ENCODE measurements at regions not wholly inside any gene's neighbourhood (a gene's known extent, or its start where the extent isn't known, plus 50 kb on each side); places are given as distances from the start of the nearest gene placed in this dataset.

DNA sequence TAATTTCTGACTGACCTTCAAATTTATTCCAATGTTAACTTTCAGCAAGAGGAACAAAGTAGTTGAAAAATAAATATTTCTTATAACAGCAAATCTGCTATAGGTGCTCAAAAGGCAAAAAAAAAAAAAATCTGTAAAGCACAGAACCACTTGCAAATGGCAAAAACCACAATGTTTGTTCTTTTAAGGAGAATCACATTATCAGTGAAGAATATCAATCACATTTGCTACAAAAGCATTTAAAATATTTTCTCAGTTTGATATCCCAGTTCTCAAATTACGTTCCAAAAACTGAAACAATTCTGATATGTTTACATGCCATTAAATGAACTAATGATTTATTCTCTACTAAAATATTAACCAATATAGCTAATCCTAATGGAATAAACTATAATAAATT is 163.3 kb downstream of the METTL4 start:
- WGBS = no CpG with 5 or more reads among the region's 1 CpG
- Histone ChIP-seq H2AFZ (ENCODE audit: low read depth, low read length) (no peak overlapping the region), H3K18ac (ENCODE audit: low read depth in 1 of 2, low read length in 2 of 2) (no peak overlapping the region), H4K91ac (ENCODE audit: low read length) (no peak overlapping the region), H3K14ac (ENCODE audit: low read length in 2 of 2) (no peak overlapping the region), H3K23ac (ENCODE audit: low read length in 2 of 2) (no peak overlapping the region), H3K4me1 (ENCODE audit: control insufficient read depth, insufficient read depth, low read depth, low read length) (no peaks in the 10 kb centered on the region), H3K4me2 (ENCODE audit: low read length, poor library complexity, severe bottlenecking) (no peak overlapping the region), H3K36me3 (ENCODE audit: control insufficient read depth in 1 of 2, insufficient read depth in 2 of 2, low read depth in 1 of 2, low read length in 2 of 2) (no peaks in the 10 kb centered on the region), H2BK120ac (ENCODE audit: low read depth, low read length) (no peak overlapping the region), H2AK5ac (ENCODE audit: low read length, severe bottlenecking) (no peak overlapping the region), H2BK12ac (ENCODE audit: low read length in 2 of 2) (no peak overlapping the region), H3K27ac (ENCODE audit: low read length, poor library complexity, severe bottlenecking) (no peak overlapping the region), H3K79me1 (replicated peaks; ENCODE audit: low read length, poor library complexity, severe bottlenecking) (no peaks in the 10 kb centered on the region), H2BK5ac (ENCODE audit: low read depth, low read length, poor library complexity, severe bottlenecking) (no peak overlapping the region), H3K9me3 (ENCODE audit: control insufficient read depth, low read length) (no peaks in the 10 kb centered on the region), H4K8ac (ENCODE audit: low read length) (no peak overlapping the region), H3K27me3 (ENCODE audit: control insufficient read depth in 1 of 2, insufficient read depth in 1 of 2, low read length in 2 of 2) (no peaks in the 10 kb centered on the region), H3K4ac (ENCODE audit: low read depth in 1 of 2, low read length in 2 of 2) (no peak overlapping the region), H3K9ac (ENCODE audit: low read length) (no peak overlapping the region), H2BK15ac (ENCODE audit: low read depth, poor library complexity, severe bottlenecking) (no peak overlapping the region), H3K4me3 (ENCODE audit: insufficient read depth in 1 of 2, low read depth in 1 of 2, low read length in 2 of 2) (no peak overlapping the region)
- DNase-seq = no peak

DNA sequence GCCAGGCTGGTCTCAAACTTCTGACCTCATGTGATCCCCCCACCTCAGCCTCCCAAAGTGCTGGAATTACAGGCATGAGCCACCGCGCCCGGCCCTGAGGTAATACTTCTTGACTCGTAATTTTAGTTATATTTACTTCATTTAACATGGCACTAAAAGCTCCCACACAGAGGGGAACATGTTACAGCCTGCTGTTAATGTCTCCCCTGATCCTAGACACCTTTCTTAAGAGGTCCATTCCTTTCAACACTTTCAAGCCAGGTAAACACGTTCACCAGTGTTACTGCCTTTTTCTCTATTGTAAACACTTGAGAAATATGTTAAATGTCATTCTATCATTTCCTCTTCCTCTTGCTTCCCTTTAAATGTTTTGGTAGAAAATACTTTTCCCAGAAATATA is 161.4 kb downstream of the METTL4 start:
- no peak overlapping the region for H3K4me2 ChIP-seq (ENCODE audit: low read length, poor library complexity, severe bottlenecking)
- no peaks in the 10 kb centered on the region for H3K36me3 ChIP-seq (ENCODE audit: control insufficient read depth in 1 of 2, insufficient read depth in 2 of 2, low read depth in 1 of 2, low read length in 2 of 2)
- H3K27ac ChIP-seq (ENCODE audit: low read length, poor library complexity, severe bottlenecking) = no peak overlapping the region
- H2BK120ac ChIP-seq (ENCODE audit: low read depth, low read length) = no peak overlapping the region
- H2AK5ac ChIP-seq (ENCODE audit: low read length, severe bottlenecking) = no peak overlapping the region
- H3K27me3 ChIP-seq (ENCODE audit: control insufficient read depth in 1 of 2, insufficient read depth in 1 of 2, low read length in 2 of 2) = no peaks in the 10 kb centered on the region
- no peak overlapping the region for H3K18ac ChIP-seq (ENCODE audit: low read depth in 1 of 2, low read length in 2 of 2)
- no peaks in the 10 kb centered on the region for H3K79me1 ChIP-seq (replicated peaks; ENCODE audit: low read length, poor library complexity, severe bottlenecking)
- H3K4me1 ChIP-seq (ENCODE audit: control insufficient read depth, insufficient read depth, low read depth, low read length) = no peaks in the 10 kb centered on the region
- H2BK15ac ChIP-seq (ENCODE audit: low read depth, poor library complexity, severe bottlenecking) = no peak overlapping the region
- H3K4me3 ChIP-seq (ENCODE audit: insufficient read depth in 1 of 2, low read depth in 1 of 2, low read length in 2 of 2) = no peak overlapping the region
- DNase-seq = no peak
- H2AFZ ChIP-seq (ENCODE audit: low read depth, low read length) = no peak overlapping the region
- no peak overlapping the region for H3K9ac ChIP-seq (ENCODE audit: low read length)
- H3K9me3 ChIP-seq (ENCODE audit: control insufficient read depth, low read length) = no peaks in the 10 kb centered on the region
- H3K4ac ChIP-seq (ENCODE audit: low read depth in 1 of 2, low read length in 2 of 2) = no peak overlapping the region
- H4K91ac ChIP-seq (ENCODE audit: low read length) = no peak overlapping the region
- over 99% methylated on average over 4 of the region's 5 CpGs for WGBS
- H2BK5ac ChIP-seq (ENCODE audit: low read depth, low read length, poor library complexity, severe bottlenecking) = no peak overlapping the region
- H3K14ac ChIP-seq (ENCODE audit: low read length in 2 of 2) = no peak overlapping the region
- H4K8ac ChIP-seq (ENCODE audit: low read length) = no peak overlapping the region
- no peak overlapping the region for H3K23ac ChIP-seq (ENCODE audit: low read length in 2 of 2)
- no peak overlapping the region for H2BK12ac ChIP-seq (ENCODE audit: low read length in 2 of 2)

DNA sequence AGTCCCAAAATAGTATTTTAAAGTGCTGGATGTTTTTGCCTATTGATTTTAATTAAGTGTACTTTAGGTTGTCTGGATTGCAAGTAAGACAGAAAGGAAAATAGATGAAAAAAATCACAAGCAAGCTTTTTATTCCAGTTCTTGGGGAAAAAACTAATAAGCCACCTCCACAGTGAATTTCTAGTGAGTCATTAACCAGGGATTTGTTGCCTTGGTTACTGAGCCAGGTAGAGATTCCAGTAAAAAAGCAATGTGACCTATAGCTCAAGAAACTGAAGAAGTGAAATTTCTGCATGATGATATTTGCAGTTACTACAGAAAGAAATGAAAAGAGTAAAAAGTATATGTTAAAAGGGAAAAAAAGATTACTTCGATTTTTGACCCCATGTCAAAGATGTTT is 160.6 kb downstream of the METTL4 start:
- H3K36me3 ChIP-seq (ENCODE audit: control insufficient read depth in 1 of 2, insufficient read depth in 2 of 2, low read depth in 1 of 2, low read length in 2 of 2) = no peaks in the 10 kb centered on the region
- H2AFZ ChIP-seq (ENCODE audit: low read depth, low read length) = no peak overlapping the region
- H3K4me2 ChIP-seq (ENCODE audit: low read length, poor library complexity, severe bottlenecking) = no peak overlapping the region
- H3K23ac ChIP-seq (ENCODE audit: low read length in 2 of 2) = no peak overlapping the region
- H4K8ac ChIP-seq (ENCODE audit: low read length) = no peak overlapping the region
- H2BK15ac ChIP-seq (ENCODE audit: low read depth, poor library complexity, severe bottlenecking) = no peak overlapping the region
- no peak overlapping the region for H3K4ac ChIP-seq (ENCODE audit: low read depth in 1 of 2, low read length in 2 of 2)
- H3K27me3 ChIP-seq (ENCODE audit: control insufficient read depth in 1 of 2, insufficient read depth in 1 of 2, low read length in 2 of 2) = no peaks in the 10 kb centered on the region
- H2BK5ac ChIP-seq (ENCODE audit: low read depth, low read length, poor library complexity, severe bottlenecking) = no peak overlapping the region
- no peaks in the 10 kb centered on the region for H3K79me1 ChIP-seq (replicated peaks; ENCODE audit: low read length, poor library complexity, severe bottlenecking)
- H2BK12ac ChIP-seq (ENCODE audit: low read length in 2 of 2) = no peak overlapping the region
- H3K4me3 ChIP-seq (ENCODE audit: insufficient read depth in 1 of 2, low read depth in 1 of 2, low read length in 2 of 2) = peak overlapping the region in 1 of 2 experiments; percentile 6
- H2AK5ac ChIP-seq (ENCODE audit: low read length, severe bottlenecking) = no peak overlapping the region
- DNase-seq = no peak
- no peaks in the 10 kb centered on the region for H3K4me1 ChIP-seq (ENCODE audit: control insufficient read depth, insufficient read depth, low read depth, low read length)
- H3K9me3 ChIP-seq (ENCODE audit: control insufficient read depth, low read length) = no peaks in the 10 kb centered on the region
- no peak overlapping the region for H2BK120ac ChIP-seq (ENCODE audit: low read depth, low read length)
- H3K18ac ChIP-seq (ENCODE audit: low read depth in 1 of 2, low read length in 2 of 2) = no peak overlapping the region
- no peak overlapping the region for H3K27ac ChIP-seq (ENCODE audit: low read length, poor library complexity, severe bottlenecking)
- H3K9ac ChIP-seq (ENCODE audit: low read length) = peak overlapping the region; percentile 7
- no peak overlapping the region for H3K14ac ChIP-seq (ENCODE audit: low read length in 2 of 2)
- no peak overlapping the region for H4K91ac ChIP-seq (ENCODE audit: low read length)
- 40% methylated on average over 1 of the region's 1 CpG for WGBS

DNA sequence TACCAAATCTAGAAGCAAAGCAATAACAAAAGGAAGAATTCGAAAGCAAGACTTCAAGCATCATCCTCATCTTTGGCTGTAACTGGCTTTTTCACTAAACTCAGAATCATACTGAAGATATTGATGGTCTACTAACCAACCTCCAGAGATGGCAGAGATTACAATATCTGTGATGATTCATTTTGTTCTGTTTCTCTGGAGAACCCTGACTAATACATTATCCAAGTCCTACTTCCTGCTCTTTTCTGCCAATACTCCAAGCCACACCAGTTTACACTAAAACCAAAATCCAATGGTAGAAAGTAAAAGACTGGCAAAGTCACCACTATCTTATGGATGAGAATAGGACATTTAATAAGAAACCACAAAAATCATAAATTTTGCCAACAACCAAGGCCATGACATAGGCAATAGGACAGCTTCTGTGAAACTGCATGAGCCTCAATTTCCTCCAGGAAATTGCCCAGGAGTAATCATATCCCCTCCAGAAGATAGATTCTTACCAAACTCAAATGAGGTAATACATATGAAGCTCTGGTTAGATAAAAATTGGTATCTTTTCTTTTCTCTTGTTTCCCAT is 159.8 kb downstream of the METTL4 start:
- no peak overlapping the region for H3K14ac ChIP-seq (ENCODE audit: low read length in 2 of 2)
- no peaks in the 10 kb centered on the region for H3K9me3 ChIP-seq (ENCODE audit: control insufficient read depth, low read length)
- H3K23ac ChIP-seq (ENCODE audit: low read length in 2 of 2) = no peak overlapping the region
- H3K18ac ChIP-seq (ENCODE audit: low read depth in 1 of 2, low read length in 2 of 2) = no peak overlapping the region
- peak overlapping the region; percentile 64 for H3K27ac ChIP-seq (ENCODE audit: low read length, poor library complexity, severe bottlenecking)
- H3K27me3 ChIP-seq (ENCODE audit: control insufficient read depth in 1 of 2, insufficient read depth in 1 of 2, low read length in 2 of 2) = no peaks in the 10 kb centered on the region
- no peaks in the 10 kb centered on the region for H3K36me3 ChIP-seq (ENCODE audit: control insufficient read depth in 1 of 2, insufficient read depth in 2 of 2, low read depth in 1 of 2, low read length in 2 of 2)
- H2BK120ac ChIP-seq (ENCODE audit: low read depth, low read length) = no peak overlapping the region
- no peak overlapping the region for H2BK15ac ChIP-seq (ENCODE audit: low read depth, poor library complexity, severe bottlenecking)
- H4K91ac ChIP-seq (ENCODE audit: low read length) = no peak overlapping the region
- peak overlapping the region in 1 of 2 experiments; percentile 6 for H3K4me3 ChIP-seq (ENCODE audit: insufficient read depth in 1 of 2, low read depth in 1 of 2, low read length in 2 of 2)
- peak; percentile 54 for DNase-seq
- H2BK5ac ChIP-seq (ENCODE audit: low read depth, low read length, poor library complexity, severe bottlenecking) = no peak overlapping the region
- no peaks in the 10 kb centered on the region for H3K4me1 ChIP-seq (ENCODE audit: control insufficient read depth, insufficient read depth, low read depth, low read length)
- H3K4ac ChIP-seq (ENCODE audit: low read depth in 1 of 2, low read length in 2 of 2) = no peak overlapping the region
- H2AFZ ChIP-seq (ENCODE audit: low read depth, low read length) = no peak overlapping the region
- H3K4me2 ChIP-seq (ENCODE audit: low read length, poor library complexity, severe bottlenecking) = no peak overlapping the region
- H2BK12ac ChIP-seq (ENCODE audit: low read length in 2 of 2) = no peak overlapping the region
- WGBS = 85% methylated on average over 1 of the region's 1 CpG
- H2AK5ac ChIP-seq (ENCODE audit: low read length, severe bottlenecking) = no peak overlapping the region
- peak overlapping the region; percentile 7 for H3K9ac ChIP-seq (ENCODE audit: low read length)
- H3K79me1 ChIP-seq (replicated peaks; ENCODE audit: low read length, poor library complexity, severe bottlenecking) = no peaks in the 10 kb centered on the region
- H4K8ac ChIP-seq (ENCODE audit: low read length) = no peak overlapping the region
